ENCODE measurements at regions not wholly inside any gene's neighbourhood (a gene's known extent, or its start where the extent isn't known, plus 50 kb on each side); places are given as distances from the start of the nearest gene placed in this dataset.
"Not testable (repeated sequence)": the region's sequence is repeated elsewhere in the genome, so short reads cannot be mapped to it uniquely, and the experiment has no call there.

- not testable (repeated sequence) for H3K79me2 ChIP-seq (ENCODE audit: insufficient read depth, low read length); H3K4me1 Mint-ChIP-seq (ENCODE audit: low read depth, unreplicated experiment); H3K36me3 ChIP-seq (ENCODE audit: insufficient read depth, low read length); DNase-seq (ENCODE audit: low read depth); H3K27me3 ChIP-seq (ENCODE audit: insufficient read depth, low read length); H3K27ac Mint-ChIP-seq (ENCODE audit: unreplicated experiment); H3K4me1 ChIP-seq (ENCODE audit: insufficient read depth, low read length); H4K20me1 ChIP-seq (ENCODE audit: insufficient read depth, low read length); H3K9ac ChIP-seq (ENCODE audit: low read length); H2AFZ ChIP-seq (ENCODE audit: low read depth, low read length); H3K36me3 Mint-ChIP-seq (ENCODE audit: low read depth, unreplicated experiment); H3K9me3 ChIP-seq (ENCODE audit: insufficient read depth, low read depth, low read length); H3K4me3 Mint-ChIP-seq (ENCODE audit: unreplicated experiment); H3K4me3 ChIP-seq (ENCODE audit: insufficient read depth, low read depth, low read length); H3K27me3 Mint-ChIP-seq (ENCODE audit: low read depth, unreplicated experiment); H3K9me3 Mint-ChIP-seq (ENCODE audit: unreplicated experiment); H3K4me2 ChIP-seq (ENCODE audit: low read length); FAIRE-seq; H3K27ac ChIP-seq (ENCODE audit: low read depth, low read length)
Observed at GRCh38 chr14:37784203-37784826, 188.9 kb downstream of the TTC6 start.

- H3K4me1 Mint-ChIP-seq (ENCODE audit: low read depth, unreplicated experiment); H2AFZ ChIP-seq (ENCODE audit: low read depth, low read length); H3K27ac ChIP-seq (ENCODE audit: low read depth, low read length); H3K27me3 Mint-ChIP-seq (ENCODE audit: low read depth, unreplicated experiment); H3K27me3 ChIP-seq (ENCODE audit: insufficient read depth, low read length); FAIRE-seq; H3K79me2 ChIP-seq (ENCODE audit: insufficient read depth, low read length); H3K4me3 Mint-ChIP-seq (ENCODE audit: unreplicated experiment); H3K9me3 Mint-ChIP-seq (ENCODE audit: unreplicated experiment); DNase-seq (ENCODE audit: low read depth); H3K9me3 ChIP-seq (ENCODE audit: insufficient read depth, low read depth, low read length); H4K20me1 ChIP-seq (ENCODE audit: insufficient read depth, low read length); H3K27ac Mint-ChIP-seq (ENCODE audit: unreplicated experiment); H3K36me3 ChIP-seq (ENCODE audit: insufficient read depth, low read length); H3K36me3 Mint-ChIP-seq (ENCODE audit: low read depth, unreplicated experiment); H3K4me2 ChIP-seq (ENCODE audit: low read length); H3K4me3 ChIP-seq (ENCODE audit: insufficient read depth, low read depth, low read length); H3K9ac ChIP-seq (ENCODE audit: low read length); H3K4me1 ChIP-seq (ENCODE audit: insufficient read depth, low read length): not testable (repeated sequence)
Observed at GRCh38 chr14:37784827-37785223, 189.4 kb downstream of the TTC6 start.

DNA sequence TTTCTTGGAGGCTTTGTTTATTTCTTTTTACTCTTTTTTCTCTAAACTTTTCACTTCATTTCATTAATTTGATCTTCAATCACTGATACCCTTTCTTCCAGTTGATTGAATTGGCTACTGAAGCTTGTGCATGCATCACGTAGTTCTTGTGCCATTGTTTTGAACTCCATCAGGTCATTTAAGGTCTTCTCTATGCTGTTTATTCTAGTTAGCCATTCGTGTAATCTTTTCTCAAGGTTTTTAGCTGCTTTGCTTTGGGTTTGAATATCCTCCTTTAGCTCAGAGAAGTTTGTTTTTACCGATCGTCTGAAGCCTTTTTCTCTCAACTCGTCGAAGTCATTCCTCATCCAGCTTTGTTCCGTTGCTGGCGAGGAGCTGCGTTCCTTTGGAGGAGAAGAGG, 189.9 kb downstream of the TTC6 start:
- H3K27ac Mint-ChIP-seq (ENCODE audit: unreplicated experiment); H3K36me3 Mint-ChIP-seq (ENCODE audit: low read depth, unreplicated experiment); H4K20me1 ChIP-seq (ENCODE audit: insufficient read depth, low read length); H3K27ac ChIP-seq (ENCODE audit: low read depth, low read length); H3K36me3 ChIP-seq (ENCODE audit: insufficient read depth, low read length); DNase-seq (ENCODE audit: low read depth); H3K27me3 ChIP-seq (ENCODE audit: insufficient read depth, low read length); H2AFZ ChIP-seq (ENCODE audit: low read depth, low read length); H3K79me2 ChIP-seq (ENCODE audit: insufficient read depth, low read length); H3K4me3 Mint-ChIP-seq (ENCODE audit: unreplicated experiment); H3K27me3 Mint-ChIP-seq (ENCODE audit: low read depth, unreplicated experiment); H3K4me3 ChIP-seq (ENCODE audit: insufficient read depth, low read depth, low read length); H3K4me2 ChIP-seq (ENCODE audit: low read length); H3K9me3 Mint-ChIP-seq (ENCODE audit: unreplicated experiment); H3K9me3 ChIP-seq (ENCODE audit: insufficient read depth, low read depth, low read length); H3K4me1 ChIP-seq (ENCODE audit: insufficient read depth, low read length); H3K4me1 Mint-ChIP-seq (ENCODE audit: low read depth, unreplicated experiment); H3K9ac ChIP-seq (ENCODE audit: low read length); FAIRE-seq: not testable (repeated sequence)

DNA sequence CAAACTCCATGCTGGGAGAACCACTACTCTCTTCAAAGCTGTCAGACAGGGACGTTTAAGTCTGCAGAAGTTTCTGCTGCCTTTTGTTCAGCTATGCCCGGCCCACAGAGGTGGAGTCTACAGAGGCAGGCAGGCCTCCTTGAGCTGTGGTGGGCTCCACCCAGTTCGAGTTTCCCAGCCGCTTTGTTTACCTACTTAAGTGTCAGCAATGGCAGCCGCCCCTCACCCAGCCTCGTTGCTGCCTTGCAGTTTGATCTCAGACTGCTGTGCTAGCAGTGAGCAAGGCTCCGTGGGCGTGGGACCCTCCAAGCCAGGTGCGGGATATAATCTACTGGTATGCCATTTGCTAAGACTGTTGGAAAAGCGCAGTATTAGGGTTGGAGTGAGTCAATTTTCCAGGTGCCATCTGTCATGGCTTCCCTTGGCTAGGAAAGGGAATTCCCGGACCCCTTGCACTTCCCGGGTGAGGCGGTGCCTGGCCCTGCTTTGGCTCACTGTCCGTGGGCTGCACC, 190.7 kb downstream of the TTC6 start:
- DNase-seq (ENCODE audit: low read depth); H3K27ac ChIP-seq (ENCODE audit: low read depth, low read length); H4K20me1 ChIP-seq (ENCODE audit: insufficient read depth, low read length); H3K27ac Mint-ChIP-seq (ENCODE audit: unreplicated experiment); H3K36me3 Mint-ChIP-seq (ENCODE audit: low read depth, unreplicated experiment); H3K4me1 Mint-ChIP-seq (ENCODE audit: low read depth, unreplicated experiment); H3K4me1 ChIP-seq (ENCODE audit: insufficient read depth, low read length); H3K27me3 Mint-ChIP-seq (ENCODE audit: low read depth, unreplicated experiment); H3K4me3 ChIP-seq (ENCODE audit: insufficient read depth, low read depth, low read length); H3K4me3 Mint-ChIP-seq (ENCODE audit: unreplicated experiment); H3K36me3 ChIP-seq (ENCODE audit: insufficient read depth, low read length); H3K4me2 ChIP-seq (ENCODE audit: low read length); H3K79me2 ChIP-seq (ENCODE audit: insufficient read depth, low read length); H3K9ac ChIP-seq (ENCODE audit: low read length); H3K9me3 ChIP-seq (ENCODE audit: insufficient read depth, low read depth, low read length); H3K27me3 ChIP-seq (ENCODE audit: insufficient read depth, low read length); H2AFZ ChIP-seq (ENCODE audit: low read depth, low read length); FAIRE-seq; H3K9me3 Mint-ChIP-seq (ENCODE audit: unreplicated experiment): not testable (repeated sequence)

All from astrocyte (in vitro differentiated cells and primary cell).